Cardiac fibroblast (primary cell): ENCODE measurements at regions not wholly inside any gene's neighbourhood (a gene's known extent, or its start where the extent isn't known, plus 50 kb on each side); places are given as distances from the start of the nearest gene placed in this dataset.
"Not testable (repeated sequence)": the region's sequence is repeated elsewhere in the genome, so short reads cannot be mapped to it uniquely, and the experiment has no call there.

Experiments
- DNase-seq, 2 donors: peaks; one replicate each; pipeline versions ENCODE4 v3.0.0 to v3.0.0-alpha.2; 2010; ENCODE audit warnings: low read depth in 2 of 2
- H3K4me3 ChIP-seq, 2 donors: replicated peaks in 1 of 2; 1 replicate in 1 of 2; 2 replicates in 1 of 2; pipeline ENCODE4 v1.5.1; 2011; ENCODE audit warnings: low read depth in 2 of 2, low read length in 2 of 2, mild to moderate bottlenecking in 2 of 2, moderate library complexity in 1 of 2
- CTCF ChIP-seq: IDR thresholded peaks from one replicate; pipeline ENCODE4 v1.5.1; 2011; ENCODE audit warnings: low read depth, mild to moderate bottlenecking, low read length, inconsistent platforms

GRCh38 chr11:22554221-22554620 is 71.4 kb downstream of the FANCF start:
- H3K4me3 ChIP-seq: no peak overlapping the region
- no peak for DNase-seq
- TF ChIP-seq CTCF: no peak

DNA sequence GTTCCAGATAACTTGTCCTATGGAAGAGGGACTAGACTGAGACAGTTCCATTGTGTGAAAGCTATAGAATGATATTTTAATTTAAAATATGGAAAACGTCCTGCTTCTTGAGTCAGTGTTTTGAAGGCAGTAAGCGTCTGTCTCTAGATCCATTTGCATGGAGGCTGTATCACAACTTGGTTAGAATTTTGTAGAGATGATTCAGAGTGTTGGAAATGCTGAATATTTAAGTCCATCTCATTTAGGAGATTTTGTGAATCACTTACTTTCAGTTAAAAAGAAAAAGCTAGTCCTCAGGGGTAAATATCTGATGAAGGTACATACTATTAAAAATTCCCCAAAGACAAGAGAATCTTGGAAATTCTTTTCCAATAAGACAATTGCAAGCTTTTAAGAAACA is 72.7 kb downstream of the FANCF start:
- no peak for TF ChIP-seq CTCF
- no peak for DNase-seq
- H3K4me3 ChIP-seq: no peak overlapping the region

- no peak for DNase-seq
- TF ChIP-seq CTCF: no peak
- no peak overlapping the region for H3K4me3 ChIP-seq
Measured at GRCh38 chr11:22546746-22547145, 78.9 kb downstream of the FANCF start.

DNA sequence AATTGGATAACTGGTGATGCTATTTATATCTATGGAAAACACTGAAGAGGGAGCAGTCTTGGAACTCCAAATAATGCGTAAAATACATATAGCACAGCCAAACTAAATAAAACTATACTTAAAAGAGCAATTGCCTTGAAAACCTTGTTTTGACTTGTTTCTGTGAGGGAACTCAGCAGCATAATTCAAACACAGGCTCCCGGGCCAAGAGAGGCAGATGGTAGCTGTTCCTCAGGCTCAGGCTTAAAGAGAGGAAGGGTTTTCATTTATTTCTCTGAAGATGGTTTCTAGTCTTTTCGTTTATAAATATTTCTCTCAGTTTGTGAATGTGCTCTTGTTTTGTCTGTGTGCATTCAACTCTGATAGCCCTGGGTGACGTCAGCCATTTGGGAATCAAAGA is 82.4 kb downstream of the FANCF start:
- no peak overlapping the region for H3K4me3 ChIP-seq
- no peak for TF ChIP-seq CTCF
- DNase-seq: no peak

GRCh38 chr11:22539821-22540256 is 85.8 kb downstream of the FANCF start:
- no peak overlapping the region for H3K4me3 ChIP-seq
- peak; percentile 20 to 57 for DNase-seq
- TF ChIP-seq CTCF: peak; percentile 62

DNA sequence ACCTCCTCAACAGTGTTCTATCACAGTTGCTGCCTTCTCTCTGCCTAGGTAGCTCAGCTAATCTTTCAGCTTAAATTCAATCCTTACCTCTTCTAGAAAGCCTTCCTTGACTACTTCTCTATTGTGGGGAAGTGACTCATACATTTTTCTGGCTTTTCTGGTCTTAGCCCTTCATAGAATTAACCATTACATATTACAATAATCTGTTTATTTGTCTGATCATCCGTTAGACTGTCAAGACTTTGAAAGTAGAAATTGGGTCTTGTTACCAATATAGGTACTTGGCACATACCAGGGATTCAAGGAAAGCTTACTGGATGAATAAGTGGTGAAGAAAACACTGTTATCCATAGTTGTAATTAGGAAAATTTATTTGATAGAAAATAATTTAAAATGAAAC is 89.6 kb downstream of the FANCF start:
- no peak for TF ChIP-seq CTCF
- DNase-seq: peak in 1 of 2 donors; percentile 17
- no peak overlapping the region for H3K4me3 ChIP-seq

DNA sequence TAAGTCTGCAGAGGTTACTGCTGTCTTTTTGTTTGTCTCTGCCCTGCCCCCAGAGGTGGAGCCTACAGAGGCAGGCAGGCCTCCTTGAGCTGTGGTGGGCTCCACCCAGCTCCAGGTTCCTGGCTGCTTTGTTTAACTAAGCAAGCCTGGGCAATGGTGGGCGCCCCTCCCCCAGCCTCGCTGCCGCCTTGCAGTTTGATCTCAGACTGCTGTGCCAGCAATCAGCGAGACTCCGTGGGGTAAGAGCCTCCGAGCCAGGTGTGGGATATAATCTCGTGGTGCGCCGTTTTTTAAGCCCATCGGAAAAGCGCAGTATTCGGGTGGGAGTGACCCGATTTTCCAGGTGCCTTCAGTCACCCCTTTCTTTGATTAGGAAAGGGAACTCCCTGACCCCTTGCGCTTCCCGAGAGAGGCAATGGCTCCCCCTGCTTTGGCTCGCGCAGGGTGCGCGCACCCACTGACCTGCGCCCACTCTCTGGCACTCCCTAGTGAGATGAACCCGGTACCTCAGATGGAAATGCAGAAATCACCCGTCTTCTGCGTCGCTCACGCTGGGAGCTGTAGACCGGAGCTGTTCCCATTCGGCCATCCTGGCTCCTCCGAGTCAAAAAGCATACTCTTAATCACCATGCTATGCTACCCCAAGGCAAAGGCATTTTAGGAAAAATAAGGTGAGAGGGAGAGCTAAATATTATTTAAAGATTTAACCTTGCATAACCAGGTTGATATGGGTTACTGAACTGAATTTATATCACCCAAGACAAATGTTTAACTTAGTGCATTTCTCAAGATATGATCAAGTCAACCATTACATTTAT is 96.8 kb downstream of the FANCF start:
- H3K4me3 ChIP-seq, DNase-seq: not testable (repeated sequence)
